ENCODE measurements at regions not wholly inside any gene's neighbourhood (a gene's known extent, or its start where the extent isn't known, plus 50 kb on each side); places are given as distances from the start of the nearest gene placed in this dataset.
"Not testable (repeated sequence)": the region's sequence is repeated elsewhere in the genome, so short reads cannot be mapped to it uniquely, and the experiment has no call there.

- DNase-seq = no peak
Measured at GRCh38 chr2:161039071-161039470, 121.2 kb upstream of the TANK start.

- no peak for DNase-seq
Measured at GRCh38 chr2:161041356-161041755, 118.9 kb upstream of the TANK start.

GRCh38 chr2:161042990-161043625 is 117.1 kb upstream of the TANK start:
- DNase-seq = no peak

- DNase-seq = no peak
Measured at GRCh38 chr2:161044095-161044865, 115.9 kb upstream of the TANK start.

GRCh38 chr2:161044921-161045320 is 115.3 kb upstream of the TANK start:
- no peak for DNase-seq

- DNase-seq = no peak
Measured at GRCh38 chr2:161045726-161046125, 114.5 kb upstream of the TANK start.

GRCh38 chr2:161046876-161047275 is 113.4 kb upstream of the TANK start:
- no peak for DNase-seq

GRCh38 chr2:161048317-161048716 is 111.9 kb upstream of the TANK start:
- no peak for DNase-seq

- no peak for DNase-seq
Measured at GRCh38 chr2:161049559-161049958, 110.7 kb upstream of the TANK start.

GRCh38 chr2:161052214-161052613 is 108.0 kb upstream of the TANK start:
- DNase-seq = no peak

- DNase-seq = no peak
Measured at GRCh38 chr2:161055289-161055688, 104.9 kb upstream of the TANK start.

GRCh38 chr2:161059388-161059787 is 100.8 kb upstream of the TANK start:
- no peak for DNase-seq

- no peak for DNase-seq
Measured at GRCh38 chr2:161061786-161062185, 98.4 kb upstream of the TANK start.

- peak; percentile 75 for DNase-seq
Measured at GRCh38 chr2:161063157-161063945, 96.9 kb upstream of the TANK start.

- DNase-seq = no peak
Measured at GRCh38 chr2:161063946-161064306, 96.3 kb upstream of the TANK start.

- no peak for DNase-seq
Measured at GRCh38 chr2:161067846-161068350, 92.3 kb upstream of the TANK start.

- no peak for DNase-seq
Measured at GRCh38 chr2:161068670-161069069, 91.6 kb upstream of the TANK start.

GRCh38 chr2:161070693-161071479 is 89.3 kb upstream of the TANK start:
- DNase-seq = no peak

- DNase-seq = not testable (repeated sequence)
Measured at GRCh38 chr2:161072436-161072835, 87.8 kb upstream of the TANK start.

- no peak for DNase-seq
Measured at GRCh38 chr2:161075701-161076100, 84.5 kb upstream of the TANK start.

GRCh38 chr2:161076936-161077335 is 83.3 kb upstream of the TANK start:
- no peak for DNase-seq

- DNase-seq = no peak
Measured at GRCh38 chr2:161077367-161078210, 82.6 kb upstream of the TANK start.
